T follicular helper cell (primary cell): ENCODE measurements at regions not wholly inside any gene's neighbourhood (a gene's known extent, or its start where the extent isn't known, plus 50 kb on each side); places are given as distances from the start of the nearest gene placed in this dataset.

Experiments used
- DNase-seq: peaks from one replicate; pipeline ENCODE4 v3.0.0-alpha.2; 2020; ENCODE audit warnings: low read depth

GRCh38 chr4:23166919-23167318 lies 474.2 kb downstream of the GBA3 start:
- DNase-seq = no peak

- no peak for DNase-seq
These were observed 473.7 kb downstream of the GBA3 start for GRCh38 chr4:23166407-23166806.

- DNase-seq = no peak
These were observed 472.9 kb downstream of the GBA3 start for GRCh38 chr4:23165669-23166068.

- DNase-seq = no peak
These were observed 471.1 kb downstream of the GBA3 start for GRCh38 chr4:23163647-23164436.

- no peak for DNase-seq
These were observed 469.5 kb downstream of the GBA3 start for GRCh38 chr4:23162275-23162674.

- no peak for DNase-seq
These were observed 469.1 kb downstream of the GBA3 start for GRCh38 chr4:23161787-23162186.

- no peak for DNase-seq
These were observed 460.3 kb downstream of the GBA3 start for GRCh38 chr4:23153076-23153475.

GRCh38 chr4:23149815-23150214 lies 457.1 kb downstream of the GBA3 start:
- no peak for DNase-seq

- DNase-seq = no peak
These were observed 452.0 kb downstream of the GBA3 start for GRCh38 chr4:23144707-23145106.

GRCh38 chr4:23135792-23136645 lies 443.3 kb downstream of the GBA3 start:
- no peak for DNase-seq

- DNase-seq = no peak
These were observed 441.6 kb downstream of the GBA3 start for GRCh38 chr4:23134331-23134730.

GRCh38 chr4:23130845-23131244 lies 438.1 kb downstream of the GBA3 start:
- DNase-seq = no peak

GRCh38 chr4:23125118-23125517 lies 432.4 kb downstream of the GBA3 start:
- DNase-seq = no peak

- no peak for DNase-seq
These were observed 430.1 kb downstream of the GBA3 start for GRCh38 chr4:23122666-23123400.

- no peak for DNase-seq
These were observed 427.6 kb downstream of the GBA3 start for GRCh38 chr4:23120374-23120773.

- no peak for DNase-seq
These were observed 425.1 kb downstream of the GBA3 start for GRCh38 chr4:23117826-23118225.

- no peak for DNase-seq
These were observed 421.8 kb downstream of the GBA3 start for GRCh38 chr4:23114538-23114937.

GRCh38 chr4:23113104-23113503 lies 420.4 kb downstream of the GBA3 start:
- no peak for DNase-seq

GRCh38 chr4:23106516-23106915 lies 413.8 kb downstream of the GBA3 start:
- DNase-seq = no peak

- DNase-seq = no peak
These were observed 413.1 kb downstream of the GBA3 start for GRCh38 chr4:23105759-23106370.

- no peak for DNase-seq
These were observed 404.5 kb downstream of the GBA3 start for GRCh38 chr4:23097251-23097650.

GRCh38 chr4:23091711-23092110 lies 399.0 kb downstream of the GBA3 start:
- DNase-seq = no peak
